Mesenchymal stem cell (in vitro differentiated cells and primary cell): ENCODE measurements at regions not wholly inside any gene's neighbourhood (a gene's known extent, or its start where the extent isn't known, plus 50 kb on each side); places are given as distances from the start of the nearest gene placed in this dataset.

Source experiments
- DNase-seq: peaks from one replicate; pipeline ENCODE4 v3.0.0-alpha.2; 2013
- H2AFZ ChIP-seq: one replicate; pipeline ENCODE4 v1.6.1; 2013; ENCODE audit warnings: low read depth, mild to moderate bottlenecking, control low read depth, inconsistent platforms, low read length, moderate library complexity
- H2AK5ac ChIP-seq: 2 replicates; pipeline ENCODE4 v1.6.1; 2013; ENCODE audit warnings: low read length, moderate library complexity, mild to moderate bottlenecking, inconsistent platforms; ENCODE audit not compliant: severe bottlenecking
- H2BK120ac ChIP-seq: one replicate; pipeline ENCODE4 v1.6.1; 2013; ENCODE audit warnings: low read depth, mild to moderate bottlenecking, inconsistent platforms, low read length, moderate library complexity
- H2BK12ac ChIP-seq, 2 experiments: one replicate each; pipeline ENCODE4 v1.6.1; 2013; ENCODE audit warnings: inconsistent platforms in 2 of 2, low read length in 2 of 2, mild to moderate bottlenecking in 2 of 2, moderate library complexity in 2 of 2, control low read depth in 1 of 2
- H2BK15ac ChIP-seq: one replicate; pipeline ENCODE4 v1.6.1; 2013; ENCODE audit warnings: mild to moderate bottlenecking, low read depth, inconsistent platforms; ENCODE audit not compliant: poor library complexity, severe bottlenecking
- H2BK5ac ChIP-seq: 2 replicates; pipeline ENCODE4 v1.6.1; 2013; ENCODE audit warnings: low read depth, mild to moderate bottlenecking, low read length, control low read depth, inconsistent platforms; ENCODE audit not compliant: poor library complexity, severe bottlenecking
- H3K14ac ChIP-seq, 2 experiments: one replicate each; pipeline ENCODE4 v1.6.1; 2013; ENCODE audit warnings: inconsistent platforms in 2 of 2, low read length in 2 of 2, control low read depth in 1 of 2, mild to moderate bottlenecking in 1 of 2, moderate library complexity in 1 of 2
- H3K18ac ChIP-seq, 2 experiments: one replicate each; pipeline ENCODE4 v1.6.1; 2013; ENCODE audit warnings: inconsistent platforms in 2 of 2, low read length in 2 of 2, control low read depth in 1 of 2, low read depth in 1 of 2, mild to moderate bottlenecking in 1 of 2
- H3K23ac ChIP-seq, 2 experiments: one replicate each; pipeline ENCODE4 v1.6.1; 2013; ENCODE audit warnings: inconsistent platforms in 2 of 2, low read length in 2 of 2, mild to moderate bottlenecking in 2 of 2, moderate library complexity in 2 of 2, control low read depth in 1 of 2
- H3K27ac ChIP-seq: 2 replicates; pipeline ENCODE4 v1.5.1; 2013; ENCODE audit warnings: mild to moderate bottlenecking, moderate library complexity, low read length, control low read depth, inconsistent platforms; ENCODE audit not compliant: poor library complexity, severe bottlenecking
- H3K27me3 ChIP-seq, 2 experiments: 2 replicates each; pipeline versions ENCODE4 v1.6.1 to v1.7.0; 2013; ENCODE audit warnings: low read length in 2 of 2, mild to moderate bottlenecking in 2 of 2, moderate library complexity in 2 of 2, control low read depth in 1 of 2, inconsistent platforms in 1 of 2; ENCODE audit not compliant: control insufficient read depth in 1 of 2, insufficient read depth in 1 of 2
- H3K36me3 ChIP-seq, 2 experiments: 2 replicates each; pipeline versions ENCODE4 v1.6.1 to v1.7.0; 2013; ENCODE audit warnings: low read length in 2 of 2, control low read depth in 1 of 2, inconsistent platforms in 1 of 2, low read depth in 1 of 2, mild to moderate bottlenecking in 1 of 2; ENCODE audit not compliant: insufficient read depth in 2 of 2, control insufficient read depth in 1 of 2
- H3K4ac ChIP-seq, 2 experiments: one replicate each; pipeline ENCODE4 v1.6.1; 2013; ENCODE audit warnings: inconsistent platforms in 2 of 2, low read length in 2 of 2, mild to moderate bottlenecking in 2 of 2, moderate library complexity in 2 of 2, control low read depth in 1 of 2, low read depth in 1 of 2
- H3K4me1 ChIP-seq: 2 replicates; pipeline ENCODE4 v1.6.1; 2013; ENCODE audit warnings: low read depth, low read length, control low read depth; ENCODE audit not compliant: control insufficient read depth, insufficient read depth
- H3K4me2 ChIP-seq: 2 replicates; pipeline ENCODE4 v1.6.1; 2013; ENCODE audit warnings: low read length, mild to moderate bottlenecking, inconsistent platforms; ENCODE audit not compliant: poor library complexity, severe bottlenecking
- H3K4me3 ChIP-seq, 2 experiments: 2 replicates each; pipeline versions ENCODE4 v1.5.1 to v1.7.0; 2013; ENCODE audit warnings: low read length in 2 of 2, mild to moderate bottlenecking in 2 of 2, control low read depth in 1 of 2, low read depth in 1 of 2; ENCODE audit not compliant: insufficient read depth in 1 of 2
- H3K79me1 ChIP-seq: replicated peaks from 2 replicates; pipeline ENCODE4 v1.6.1; 2013; ENCODE audit warnings: mild to moderate bottlenecking, control low read depth, low read length, inconsistent platforms; ENCODE audit not compliant: poor library complexity, severe bottlenecking
- H3K9ac ChIP-seq: 2 replicates; pipeline ENCODE4 v1.7.0; 2013; ENCODE audit warnings: mild to moderate bottlenecking, low read length, moderate library complexity
- H3K9me3 ChIP-seq: 2 replicates; pipeline ENCODE4 v1.7.0; 2013; ENCODE audit warnings: mild to moderate bottlenecking, low read length; ENCODE audit not compliant: control insufficient read depth
- H4K8ac ChIP-seq: one replicate; pipeline ENCODE4 v1.6.1; 2013; ENCODE audit warnings: inconsistent platforms, mild to moderate bottlenecking, low read length, moderate library complexity
- H4K91ac ChIP-seq: one replicate; pipeline ENCODE4 v1.6.1; 2013; ENCODE audit warnings: mild to moderate bottlenecking, low read length, inconsistent platforms
- WGBS: methylation state at CpG from one replicate; pipeline ENCODE4 v1.1.7; 2013; ENCODE audit warnings: mixed read lengths; 5-methylcytosine and 5-hydroxymethylcytosine counted together

GRCh38 chr2:41042343-41042742 lies 590.5 kb upstream of the SLC8A1 start:
- H3K23ac ChIP-seq: no peak overlapping the region
- H4K8ac ChIP-seq: no peak overlapping the region
- H2AFZ ChIP-seq: no peak overlapping the region
- no peaks in the 10 kb centered on the region for H3K36me3 ChIP-seq
- H3K14ac ChIP-seq: no peak overlapping the region
- no peak overlapping the region for H3K4me3 ChIP-seq
- no peak overlapping the region for H3K27ac ChIP-seq
- H3K27me3 ChIP-seq: no peaks in the 10 kb centered on the region
- H2BK120ac ChIP-seq: no peak overlapping the region
- H3K4me2 ChIP-seq: no peak overlapping the region
- no peaks in the 10 kb centered on the region for H3K4me1 ChIP-seq
- no peak for DNase-seq
- no peak overlapping the region for H3K4ac ChIP-seq
- no peak overlapping the region for H2BK12ac ChIP-seq
- no peak overlapping the region for H2BK5ac ChIP-seq
- H3K9me3 ChIP-seq: no peaks in the 10 kb centered on the region
- no peak overlapping the region for H3K18ac ChIP-seq
- H3K79me1 ChIP-seq: no peaks in the 10 kb centered on the region
- no peak overlapping the region for H2BK15ac ChIP-seq
- H4K91ac ChIP-seq: no peak overlapping the region
- no peak overlapping the region for H2AK5ac ChIP-seq
- H3K9ac ChIP-seq: no peak overlapping the region

GRCh38 chr2:41061356-41061755 lies 609.5 kb upstream of the SLC8A1 start:
- Histone ChIP-seq H3K27me3 (no peaks in the 10 kb centered on the region), H2AFZ (no peak overlapping the region), H3K9ac (no peak overlapping the region), H3K4me2 (no peak overlapping the region), H2BK120ac (no peak overlapping the region), H2BK12ac (no peak overlapping the region), H2BK15ac (no peak overlapping the region), H3K9me3 (peaks cover 2% of the 10 kb centered on the region), H3K23ac (no peak overlapping the region), H3K4me1 (no peaks in the 10 kb centered on the region), H3K36me3 (no peaks in the 10 kb centered on the region), H3K27ac (no peak overlapping the region), H3K4ac (no peak overlapping the region), H4K91ac (no peak overlapping the region), H4K8ac (no peak overlapping the region), H3K79me1 (no peaks in the 10 kb centered on the region), H2AK5ac (no peak overlapping the region), H2BK5ac (no peak overlapping the region), H3K4me3 (no peak overlapping the region), H3K18ac (no peak overlapping the region), H3K14ac (no peak overlapping the region)
- peak; percentile 18 for DNase-seq

- Histone ChIP-seq H3K23ac (no peak overlapping the region), H2BK5ac (no peak overlapping the region), H3K4ac (no peak overlapping the region), H2BK12ac (no peak overlapping the region), H2AFZ (no peak overlapping the region), H3K27ac (no peak overlapping the region), H2BK120ac (no peak overlapping the region), H3K4me2 (no peak overlapping the region), H3K79me1 (no peaks in the 10 kb centered on the region), H3K4me3 (no peak overlapping the region), H3K36me3 (no peaks in the 10 kb centered on the region), H4K8ac (no peak overlapping the region), H3K27me3 (no peaks in the 10 kb centered on the region), H4K91ac (no peak overlapping the region), H3K9me3 (peaks cover 2% of the 10 kb centered on the region), H2AK5ac (no peak overlapping the region), H3K9ac (no peak overlapping the region), H2BK15ac (no peak overlapping the region), H3K4me1 (no peaks in the 10 kb centered on the region), H3K18ac (no peak overlapping the region), H3K14ac (no peak overlapping the region)
- no peak for DNase-seq
- WGBS: 91% methylated on average over 1 of the region's 1 CpG
Observed at GRCh38 chr2:41062336-41062735, 610.4 kb upstream of the SLC8A1 start.

- Histone ChIP-seq H2BK15ac (no peak overlapping the region), H2AK5ac (no peak overlapping the region), H3K27me3 (no peaks in the 10 kb centered on the region), H3K14ac (no peak overlapping the region), H2BK12ac (no peak overlapping the region), H3K9ac (no peak overlapping the region), H3K9me3 (no peaks in the 10 kb centered on the region), H2BK5ac (no peak overlapping the region), H3K4me1 (no peaks in the 10 kb centered on the region), H2BK120ac (no peak overlapping the region), H3K23ac (no peak overlapping the region), H3K4me3 (no peak overlapping the region), H3K36me3 (no peaks in the 10 kb centered on the region), H3K4ac (no peak overlapping the region), H2AFZ (no peak overlapping the region), H3K27ac (no peak overlapping the region), H4K91ac (no peak overlapping the region), H4K8ac (no peak overlapping the region), H3K4me2 (no peak overlapping the region), H3K79me1 (no peaks in the 10 kb centered on the region), H3K18ac (no peak overlapping the region)
- DNase-seq: no peak
- WGBS: no CpG with 5 or more reads among the region's 2 CpGs
Observed at GRCh38 chr2:41066168-41066567, 614.3 kb upstream of the SLC8A1 start.
